Esophagus muscularis mucosa (tissue), 4 donors: ENCODE measurements at regions not wholly inside any gene's neighbourhood (a gene's known extent, or its start where the extent isn't known, plus 50 kb on each side); places are given as distances from the start of the nearest gene placed in this dataset.

Experiments
- DNase-seq: peaks from one replicate; pipeline ENCODE4 v3.0.0-alpha.2; 2017; ENCODE audit errors: extremely low spot score
- H3K27ac ChIP-seq, 4 donors: fragments of 200-600 bp; sonication (generic); replicated peaks in 1 of 4; 1 replicate in 3 of 4; 2 replicates in 1 of 4; pipeline ENCODE4 v1.5.1; 2016 to 2019; ENCODE audit warnings: mild to moderate bottlenecking in 1 of 4
- H3K27me3 ChIP-seq, 4 donors: fragments of 200-600 bp; sonication (generic); one replicate each; pipeline versions ENCODE4 v1.5.1 to v1.6.0; 2016 to 2019
- H3K36me3 ChIP-seq, 4 donors: fragments of 200-600 bp; sonication (generic); one replicate each; pipeline ENCODE4 v1.5.1; 2016 to 2019
- H3K4me1 ChIP-seq, 4 donors: fragments of 200-600 bp; sonication (generic); one replicate each; pipeline ENCODE4 v1.5.1; 2016 to 2019
- H3K4me3 ChIP-seq, 4 donors: fragments of 200-600 bp; sonication (generic); 1 replicate in 2 of 4; 2 replicates in 2 of 4; pipeline ENCODE4 v1.5.1; 2016 to 2019; ENCODE audit warnings: mild to moderate bottlenecking in 4 of 4, moderate library complexity in 1 of 4
- H3K9me3 ChIP-seq, 4 donors: fragments of 200-600 bp; sonication (generic); 1 replicate in 3 of 4; 2 replicates in 1 of 4; pipeline ENCODE4 v1.5.1; 2016 to 2019
- EP300 ChIP-seq: sonication (generic); formaldehyde crosslinking; IDR thresholded peaks from one replicate; pipeline ENCODE4 v1.6.1; 2017; ENCODE audit warnings: antibody characterized with exemption
- POLR2A ChIP-seq: fragments of 450-650 bp; IDR thresholded peaks from one replicate; pipeline ENCODE4 v1.6.1; 2017; ENCODE audit warnings: antibody characterized with exemption, moderate library complexity, mild to moderate bottlenecking, low read depth
- POLR2AphosphoS5 ChIP-seq, 2 donors: sonication (generic); formaldehyde crosslinking; IDR thresholded peaks; one replicate each; pipeline ENCODE4 v1.6.1; 2017; ENCODE audit warnings: antibody characterized with exemption in 2 of 2
- WGBS: methylation state at CpG from one replicate; pipeline ENCODE4 v1.1.5; 2018; 5-methylcytosine and 5-hydroxymethylcytosine counted together
- intact Hi-C: fragments of 100-400 bp; cut with DNase I; formaldehyde crosslinking; loops from one replicate; pipeline ENCODE4 v1.15.1; 2023
- TF ChIP-seq, protein P1 (sequence below), 3 experiments: fragments of 200-600 bp in 2 of 3; fragments of 450-650 bp in 1 of 3; sonication (generic) in 2 of 3; IDR thresholded peaks; one replicate each; pipeline ENCODE4 v1.5.1; 2017 to 2019; ENCODE audit warnings: antibody characterized with exemption in 3 of 3, mild to moderate bottlenecking in 2 of 3, moderate library complexity in 1 of 3

DNA sequence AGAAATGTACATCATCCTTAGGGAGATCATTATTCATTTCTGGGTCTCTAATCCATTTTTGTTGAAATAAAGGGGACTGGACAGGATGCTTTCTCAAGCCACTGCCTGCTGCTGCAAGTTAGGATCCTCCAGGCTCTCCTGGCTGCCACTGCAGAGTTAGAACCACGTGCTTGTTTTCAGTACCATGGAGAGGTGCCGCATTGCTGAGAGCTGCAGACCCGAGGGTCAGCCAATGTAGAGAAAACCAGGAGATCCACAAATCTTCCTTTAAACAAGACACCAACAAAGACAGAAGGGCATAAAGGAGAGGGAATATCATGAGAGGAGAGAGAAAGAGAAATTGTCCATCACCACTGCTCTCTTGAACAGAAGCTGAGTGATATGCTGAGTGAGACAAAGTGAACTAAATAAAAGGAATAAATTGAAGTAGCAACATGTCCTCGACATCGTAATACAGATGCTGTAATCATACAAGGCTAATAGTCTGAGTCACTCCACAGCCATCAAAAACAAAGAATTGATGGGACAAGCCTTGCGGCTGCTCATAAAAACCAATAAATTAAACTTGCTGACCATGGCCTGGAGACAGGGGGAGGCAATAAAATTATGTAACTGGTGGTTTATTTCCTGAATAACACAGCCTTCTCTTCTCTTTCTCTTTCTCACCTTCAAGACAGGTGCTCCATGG is 255.7 kb downstream of the OMA1 start:
- intact Hi-C loops, result no loop called here
- 51% methylated on average over 6 of the region's 6 CpGs for WGBS
- no peaks in the 10 kb centered on the region for H3K4me1 ChIP-seq
- H3K27ac ChIP-seq, result no peak overlapping the region
- no peak for DNase-seq
- no peaks in the 10 kb centered on the region for H3K36me3 ChIP-seq
- H3K4me3 ChIP-seq, result no peak overlapping the region
- no peaks in the 10 kb centered on the region for H3K9me3 ChIP-seq
- no peaks in the 10 kb centered on the region for H3K27me3 ChIP-seq
- TF ChIP-seq POLR2AphosphoS5 (IDR thresholded peaks at IDR 0.05) (no peak), POLR2A (no peak)
- TF ChIP-seq, protein P1, sequence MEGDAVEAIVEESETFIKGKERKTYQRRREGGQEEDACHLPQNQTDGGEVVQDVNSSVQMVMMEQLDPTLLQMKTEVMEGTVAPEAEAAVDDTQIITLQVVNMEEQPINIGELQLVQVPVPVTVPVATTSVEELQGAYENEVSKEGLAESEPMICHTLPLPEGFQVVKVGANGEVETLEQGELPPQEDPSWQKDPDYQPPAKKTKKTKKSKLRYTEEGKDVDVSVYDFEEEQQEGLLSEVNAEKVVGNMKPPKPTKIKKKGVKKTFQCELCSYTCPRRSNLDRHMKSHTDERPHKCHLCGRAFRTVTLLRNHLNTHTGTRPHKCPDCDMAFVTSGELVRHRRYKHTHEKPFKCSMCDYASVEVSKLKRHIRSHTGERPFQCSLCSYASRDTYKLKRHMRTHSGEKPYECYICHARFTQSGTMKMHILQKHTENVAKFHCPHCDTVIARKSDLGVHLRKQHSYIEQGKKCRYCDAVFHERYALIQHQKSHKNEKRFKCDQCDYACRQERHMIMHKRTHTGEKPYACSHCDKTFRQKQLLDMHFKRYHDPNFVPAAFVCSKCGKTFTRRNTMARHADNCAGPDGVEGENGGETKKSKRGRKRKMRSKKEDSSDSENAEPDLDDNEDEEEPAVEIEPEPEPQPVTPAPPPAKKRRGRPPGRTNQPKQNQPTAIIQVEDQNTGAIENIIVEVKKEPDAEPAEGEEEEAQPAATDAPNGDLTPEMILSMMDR (IDR thresholded peaks at IDR 0.05), result no peak

DNA sequence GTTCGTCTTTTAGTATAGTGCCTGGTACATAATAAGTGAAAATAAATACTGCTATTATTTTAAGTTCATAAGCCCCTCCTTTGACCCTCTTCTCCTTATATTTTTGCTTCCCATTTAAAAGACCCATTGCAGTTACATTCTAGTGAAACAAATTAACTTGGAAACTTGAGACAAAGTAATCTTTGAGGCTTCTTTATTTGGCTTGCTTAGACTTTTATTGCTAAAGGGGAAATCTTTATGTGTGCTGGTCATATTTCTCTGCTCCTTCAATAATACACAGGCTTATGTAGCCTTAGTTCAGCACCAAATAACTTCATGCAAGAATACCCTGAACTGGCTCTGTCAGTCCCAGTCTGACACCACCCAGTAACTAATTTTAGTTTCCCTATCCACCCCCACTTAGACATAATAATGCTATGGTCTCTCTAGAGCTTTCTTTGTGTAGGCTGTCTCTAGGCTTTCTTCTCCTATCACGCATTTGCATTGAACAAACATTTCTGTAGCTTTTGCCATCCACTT is 257.8 kb downstream of the OMA1 start:
- H3K9me3 ChIP-seq, result no peaks in the 10 kb centered on the region
- H3K36me3 ChIP-seq, result no peaks in the 10 kb centered on the region
- H3K4me3 ChIP-seq, result no peak overlapping the region
- 81% methylated on average over 2 of the region's 2 CpGs for WGBS
- H3K27ac ChIP-seq, result no peak overlapping the region
- no peaks in the 10 kb centered on the region for H3K27me3 ChIP-seq
- intact Hi-C loops, result no loop called here
- DNase-seq, result no peak
- no peak for TF ChIP-seq POLR2A
- TF ChIP-seq POLR2AphosphoS5 (IDR thresholded peaks at IDR 0.05), result no peak
- TF ChIP-seq, protein P1 (IDR thresholded peaks at IDR 0.05), result no peak
- TF ChIP-seq EP300, result no peak
- H3K4me1 ChIP-seq, result no peaks in the 10 kb centered on the region

- no peak overlapping the region for H3K27ac ChIP-seq
- intact Hi-C loops, result no loop called here
- no peaks in the 10 kb centered on the region for H3K9me3 ChIP-seq
- no peaks in the 10 kb centered on the region for H3K4me1 ChIP-seq
- no peak overlapping the region for H3K4me3 ChIP-seq
- no peaks in the 10 kb centered on the region for H3K36me3 ChIP-seq
- no peaks in the 10 kb centered on the region for H3K27me3 ChIP-seq
- TF ChIP-seq POLR2A (no peak), POLR2AphosphoS5 (IDR thresholded peaks at IDR 0.05) (no peak), EP300 (no peak)
- TF ChIP-seq, protein P1 (IDR thresholded peaks at IDR 0.05), result no peak
- 87% methylated on average over 2 of the region's 2 CpGs for WGBS
- no peak for DNase-seq
These were observed 258.5 kb downstream of the OMA1 start for GRCh38 chr1:58287894-58288623.

DNA sequence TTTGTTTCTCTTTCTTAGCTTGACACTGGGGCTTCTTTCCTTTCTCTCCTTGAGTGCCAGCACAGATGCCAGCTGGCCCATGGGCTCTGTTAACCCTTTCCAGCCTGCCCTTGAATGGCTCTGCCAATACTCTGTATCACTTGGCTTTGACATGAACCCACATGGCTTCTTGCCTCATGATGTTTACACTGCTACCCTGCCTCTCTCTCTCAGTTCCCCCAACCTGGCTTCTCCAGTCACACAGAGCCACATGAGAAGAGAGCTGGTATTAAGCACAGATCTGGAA is 262.4 kb downstream of the OMA1 start:
- TF ChIP-seq POLR2A (no peak), EP300 (no peak), POLR2AphosphoS5 (IDR thresholded peaks at IDR 0.05) (no peak)
- TF ChIP-seq, protein P1 (IDR thresholded peaks at IDR 0.05), result no peak
- H3K9me3 ChIP-seq, result no peaks in the 10 kb centered on the region
- H3K4me3 ChIP-seq, result no peak overlapping the region
- intact Hi-C loops, result no loop called here
- DNase-seq, result no peak
- H3K27me3 ChIP-seq, result no peaks in the 10 kb centered on the region
- no peaks in the 10 kb centered on the region for H3K36me3 ChIP-seq
- H3K4me1 ChIP-seq, result no peaks in the 10 kb centered on the region
- H3K27ac ChIP-seq, result no peak overlapping the region
